Lung (tissue), 11 donors: ENCODE measurements at regions not wholly inside any gene's neighbourhood (a gene's known extent, or its start where the extent isn't known, plus 50 kb on each side); places are given as distances from the start of the nearest gene placed in this dataset.

Experiments used
- ATAC-seq: fragments of 200-7000 bp; cut with Tn5 transposase; one replicate; pipeline ENCODE4 v1.9.1; 2020; ENCODE audit warnings: moderate number of reproducible peaks; ENCODE audit not compliant: insufficient read depth, low FRiP score
- DNase-seq, 3 donors: peaks; one replicate each; pipeline ENCODE4 v3.0.0-alpha.2; 2013 to 2017
- H3K27ac ChIP-seq, 2 donors: one replicate each; pipeline ENCODE4 v1.5.1; 2013; ENCODE audit warnings: mild to moderate bottlenecking in 2 of 2, moderate library complexity in 2 of 2, control low read depth in 1 of 2, inconsistent platforms in 1 of 2, low read depth in 1 of 2, low read length in 1 of 2
- H3K27me3 ChIP-seq, 3 donors: one replicate each; pipeline ENCODE4 v1.5.1; 2013; ENCODE audit warnings: low read length in 2 of 3; ENCODE audit not compliant: control insufficient read depth in 3 of 3, insufficient read depth in 3 of 3
- H3K36me3 ChIP-seq, 4 donors: one replicate each; pipeline ENCODE4 v1.5.1; 2013; ENCODE audit warnings: low read length in 4 of 4, mild to moderate bottlenecking in 1 of 4, moderate library complexity in 1 of 4; ENCODE audit not compliant: control insufficient read depth in 4 of 4, insufficient read depth in 4 of 4
- H3K4me1 ChIP-seq, 5 donors: one replicate each; pipeline ENCODE4 v1.5.1; 2013; ENCODE audit warnings: low read length in 5 of 5, mild to moderate bottlenecking in 2 of 5, moderate library complexity in 1 of 5; ENCODE audit not compliant: control insufficient read depth in 5 of 5, insufficient read depth in 5 of 5
- H3K4me3 ChIP-seq: one replicate; pipeline ENCODE4 v1.5.1; 2013; ENCODE audit warnings: mild to moderate bottlenecking, control low read depth, moderate library complexity
- H3K9ac ChIP-seq, 2 donors: one replicate each; pipeline ENCODE4 v1.5.1; 2013; ENCODE audit warnings: low read length in 2 of 2, control low read depth in 1 of 2; ENCODE audit not compliant: insufficient read depth in 1 of 2
- H3K9me3 ChIP-seq, 4 donors: one replicate each; pipeline ENCODE4 v1.5.1; 2013; ENCODE audit warnings: low read length in 3 of 4, mild to moderate bottlenecking in 1 of 4, moderate library complexity in 1 of 4; ENCODE audit not compliant: control insufficient read depth in 4 of 4, insufficient read depth in 3 of 4
- CTCF ChIP-seq: IDR thresholded peaks from 2 replicates; pipeline ENCODE4 v1.5.1; 2012; ENCODE audit warnings: mild to moderate bottlenecking; ENCODE audit errors: control extremely low read depth, extremely low read depth
- WGBS, 2 donors: extraction: QIAGEN DNeasy Blood & Tissue Kit; methylation state at CpG; one replicate each; pipeline ENCODE4 v1.1.7; 2013; 5-methylcytosine and 5-hydroxymethylcytosine counted together
- donor health status: control.
- donor health status: control.
- donor health status: Bipolar disorder and iron deficiency.
- donor health status: healthy.
- donor health status: DM: yes; HTN: yes; CAD: no.

- ATAC-seq (no peak), DNase-seq (no peak)
- Histone ChIP-seq H3K27ac (no peak overlapping the region), H3K9me3 (no peaks in the 10 kb centered on the region), H3K9ac (no peak overlapping the region), H3K4me1 (no peaks in the 10 kb centered on the region), H3K27me3 (no peaks in the 10 kb centered on the region), H3K4me3 (no peak overlapping the region), H3K36me3 (no peaks in the 10 kb centered on the region)
- 56 to 81% methylated on average over 2 of the region's 2 CpGs for whole genome bisulfite sequencing, 2 donors
- no peak for TF ChIP-seq CTCF
Observed at GRCh38 chr13:47474326-47474725, 526.7 kb downstream of the SUCLA2 start.

DNA sequence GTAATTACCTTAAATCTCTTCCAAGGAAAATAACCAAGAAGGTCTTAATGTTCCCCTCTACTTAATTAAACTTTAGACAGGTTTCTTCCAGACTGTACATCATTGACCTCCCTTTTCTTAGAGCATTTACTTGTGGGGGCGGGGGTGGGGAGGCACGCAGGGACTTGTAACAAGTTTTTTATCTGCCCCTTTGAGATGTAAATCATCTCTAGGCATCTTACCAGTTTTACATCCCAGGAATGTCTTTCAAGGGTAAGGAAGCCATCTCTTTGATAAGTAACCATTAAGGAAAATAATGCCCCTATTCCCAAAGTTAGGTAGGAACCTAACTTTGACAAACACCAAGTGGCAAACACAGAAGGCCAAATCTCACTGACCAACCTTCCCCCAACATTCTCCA lies 528.6 kb downstream of the SUCLA2 start:
- Histone ChIP-seq H3K27ac (no peak overlapping the region), H3K4me3 (no peak overlapping the region), H3K9ac (no peak overlapping the region), H3K27me3 (no peaks in the 10 kb centered on the region), H3K4me1 (no peaks in the 10 kb centered on the region), H3K9me3 (peaks cover 0 to 2% (median 0%) of the 10 kb centered on the region in 4 donors), H3K36me3 (no peaks in the 10 kb centered on the region)
- DNase-seq (no peak), ATAC-seq (no peak)
- WGBS, 2 donors, result 51 to 86% methylated on average over 2 of the region's 2 CpGs
- TF ChIP-seq CTCF, result no peak

DNA sequence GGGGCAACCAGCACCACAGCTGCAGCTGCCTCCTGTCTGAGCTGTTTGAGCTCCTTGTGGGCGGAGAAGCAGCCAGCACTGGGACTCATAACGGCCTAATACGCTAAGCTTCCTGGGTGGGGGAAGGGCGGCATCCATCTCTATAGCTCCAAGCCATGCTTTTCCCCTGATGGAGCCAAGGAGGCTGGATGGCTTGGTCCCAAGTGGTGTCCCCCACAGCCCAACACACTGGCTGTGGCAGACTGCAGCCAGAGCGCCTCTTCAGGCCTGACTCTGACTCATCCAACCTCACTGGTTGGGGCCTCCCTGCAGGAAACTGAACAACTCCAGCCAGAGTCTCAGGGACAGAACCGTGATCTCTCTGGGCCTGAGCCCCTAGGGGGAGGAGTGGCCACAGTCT lies 537.3 kb downstream of the SUCLA2 start:
- Histone ChIP-seq H3K27ac (no peak overlapping the region), H3K9ac (no peak overlapping the region), H3K36me3 (no peaks in the 10 kb centered on the region), H3K9me3 (peaks cover 0 to 7% (median under 1%) of the 10 kb centered on the region in 4 donors), H3K27me3 (no peaks in the 10 kb centered on the region), H3K4me3 (no peak overlapping the region), H3K4me1 (no peaks in the 10 kb centered on the region)
- no peak for TF ChIP-seq CTCF
- ATAC-seq (no peak), DNase-seq (no peak)
- WGBS, 2 donors, result 81 to 90% methylated on average over 6 of the region's 6 CpGs

- Histone ChIP-seq H3K36me3 (no peaks in the 10 kb centered on the region), H3K9ac (no peak overlapping the region), H3K4me1 (no peaks in the 10 kb centered on the region), H3K27ac (no peak overlapping the region), H3K9me3 (peaks cover 0 to 7% (median under 1%) of the 10 kb centered on the region in 4 donors), H3K27me3 (no peaks in the 10 kb centered on the region), H3K4me3 (no peak overlapping the region)
- DNase-seq, result no peak
- WGBS, 2 donors, result 90 to 96% methylated on average over 2 of the region's 2 CpGs
- ATAC-seq, result no peak
- no peak for TF ChIP-seq CTCF
Observed at GRCh38 chr13:47463002-47463401, 538.1 kb downstream of the SUCLA2 start.
